ENCODE measurements at regions not wholly inside any gene's neighbourhood (a gene's known extent, or its start where the extent isn't known, plus 50 kb on each side); places are given as distances from the start of the nearest gene placed in this dataset.

DNA sequence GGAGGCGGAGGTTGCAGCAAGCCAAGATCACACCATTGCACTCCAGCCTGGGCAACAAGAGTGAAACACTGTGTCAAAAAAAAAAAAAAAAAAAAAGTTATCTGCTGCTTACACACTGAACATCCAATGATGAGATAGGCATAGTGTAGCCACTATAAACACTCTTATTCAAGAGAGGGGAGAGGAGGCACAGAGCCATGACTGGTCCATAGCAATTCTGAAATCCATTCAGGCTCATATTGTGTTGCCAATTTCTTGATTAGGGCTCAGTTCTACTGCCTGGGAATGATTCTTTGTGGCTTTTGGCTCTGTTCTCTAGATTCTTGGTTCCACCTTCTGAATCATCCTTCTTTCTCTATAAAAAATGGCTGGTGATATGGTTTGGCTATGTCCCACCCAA is 136.1 kb downstream of the ZFP36L2 start:
- no peak for TF ChIP-seq CTCF (IDR thresholded peaks at IDR 0.05; ENCODE audit: extremely low read depth in 1 of 2, insufficient read depth in 1 of 2, low read depth in 1 of 2, low read length in 2 of 2)
- no peak for TF ChIP-seq POLR2AphosphoS5 (IDR thresholded peaks at IDR 0.05; ENCODE audit: insufficient read depth, low read depth, low read length)
- TF ChIP-seq POLR2A (IDR thresholded peaks at IDR 0.05; ENCODE audit: low read depth, low read length) = no peak
- no peak for TF ChIP-seq GATA2 (IDR thresholded peaks at IDR 0.05; ENCODE audit: insufficient read depth, insufficient read length, low read depth, low read length)
- TF ChIP-seq EZH2 (IDR thresholded peaks at IDR 0.05; ENCODE audit: borderline replicate concordance, low read depth, low read length, severe bottlenecking) = no peak
- TF ChIP-seq MYC (IDR thresholded peaks at IDR 0.05; ENCODE audit: low read depth, low read length) = no peak
- TF ChIP-seq FOS (IDR thresholded peaks at IDR 0.05; ENCODE audit: borderline replicate concordance, insufficient read depth, low read length) = no peak
- TF ChIP-seq, protein P1, sequence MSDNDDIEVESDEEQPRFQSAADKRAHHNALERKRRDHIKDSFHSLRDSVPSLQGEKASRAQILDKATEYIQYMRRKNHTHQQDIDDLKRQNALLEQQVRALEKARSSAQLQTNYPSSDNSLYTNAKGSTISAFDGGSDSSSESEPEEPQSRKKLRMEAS (IDR thresholded peaks at IDR 0.05; ENCODE audit: insufficient read depth, insufficient read length) = no peak
- TF ChIP-seq JUN (IDR thresholded peaks at IDR 0.05; ENCODE audit: borderline replicate concordance, insufficient read depth, insufficient read length, low read depth) = no peak

Data from endothelial cell of umbilical vein (primary cell).